Stomach (tissue), 4 donors: ENCODE measurements at regions not wholly inside any gene's neighbourhood (a gene's known extent, or its start where the extent isn't known, plus 50 kb on each side); places are given as distances from the start of the nearest gene placed in this dataset.

Source experiments
- CTCF ChIP-seq, 7 experiments: fragments of 450-650 bp in 4 of 7; fragments of 200-600 bp in 3 of 7; sonication (generic) in 3 of 7; IDR thresholded peaks; one replicate each; pipeline ENCODE4 v1.5.1; 2016 to 2019; ENCODE audit warnings: antibody characterized with exemption in 7 of 7, control low read depth in 2 of 7, mild to moderate bottlenecking in 1 of 7
- POLR2A ChIP-seq, 4 donors: fragments of 450-650 bp; IDR thresholded peaks; one replicate each; pipeline ENCODE4 v1.6.1; 2016; ENCODE audit warnings: antibody characterized with exemption in 4 of 4, control low read depth in 2 of 4, mild to moderate bottlenecking in 1 of 4, moderate library complexity in 1 of 4
- POLR2AphosphoS5 ChIP-seq, 3 donors: sonication (generic); formaldehyde crosslinking; IDR thresholded peaks; one replicate each; pipeline ENCODE4 v1.6.1; 2016; ENCODE audit warnings: antibody characterized with exemption in 3 of 3

DNA sequence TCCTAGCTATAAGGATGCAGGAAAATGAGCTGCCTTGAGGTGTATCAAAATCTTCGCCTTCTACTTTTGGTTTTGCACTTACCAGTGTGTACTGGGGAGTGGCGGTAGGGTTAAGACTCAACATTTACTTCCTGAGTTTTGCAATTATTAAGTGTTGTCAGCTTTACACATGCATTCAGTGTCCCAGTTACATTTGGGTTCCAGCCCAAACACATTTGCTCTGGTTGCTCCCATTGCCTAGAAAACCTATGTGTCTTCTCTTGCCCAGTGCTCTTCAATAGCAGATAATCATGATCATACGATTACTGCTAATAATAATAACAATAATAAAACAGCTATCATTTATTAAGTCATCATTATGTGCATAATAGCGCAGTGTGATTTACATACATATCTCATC is 241.5 kb upstream of the PAPPA start:
- TF ChIP-seq POLR2AphosphoS5 (IDR thresholded peaks at IDR 0.05) = no peak
- no peak for TF ChIP-seq POLR2A (IDR thresholded peaks at IDR 0.05)
- no peak for TF ChIP-seq CTCF (IDR thresholded peaks at IDR 0.05)
